ENCODE measurements at regions not wholly inside any gene's neighbourhood (a gene's known extent, or its start where the extent isn't known, plus 50 kb on each side); places are given as distances from the start of the nearest gene placed in this dataset.

- H3K4me1 Mint-ChIP-seq: peaks cover 5% of the 10 kb centered on the region; the same call in 1 of the 2 replicates
- no peak overlapping the region for H3K4me3 Mint-ChIP-seq
- peaks cover 3% of the 10 kb centered on the region; the same call in 1 of the 2 replicates for H3K36me3 Mint-ChIP-seq
- ATAC-seq (no peak), DNase-seq (ENCODE audit: low spot score) (no peak)
- TF ChIP-seq GTF2I (CRISPR knock-in tag; conservative IDR thresholded peaks at IDR 0.05) (no peak), AR (CRISPR knock-in tag; IDR thresholded peaks at IDR 0.05) (no peak), ZNF423 (CRISPR knock-in tag; IDR thresholded peaks at IDR 0.05) (no peak), OVOL2 (CRISPR knock-in tag; IDR thresholded peaks at IDR 0.05; ENCODE audit: borderline replicate concordance) (no peak), TEAD4 (CRISPR knock-in tag; IDR thresholded peaks at IDR 0.05) (no peak), SOX15 (CRISPR knock-in tag; IDR thresholded peaks at IDR 0.05) (no peak), ELF4 (CRISPR knock-in tag; IDR thresholded peaks at IDR 0.05; ENCODE audit: low read depth) (no peak), TP53 (CRISPR knock-in tag; IDR thresholded peaks at IDR 0.05) (no peak), ESRRA (CRISPR knock-in tag; IDR thresholded peaks at IDR 0.05; ENCODE audit: borderline replicate concordance) (no peak), ZNF512 (CRISPR knock-in tag; IDR thresholded peaks at IDR 0.05; ENCODE audit: borderline replicate concordance) (no peak), TEAD1 (CRISPR knock-in tag; IDR thresholded peaks at IDR 0.05) (no peak), CBFB (CRISPR knock-in tag; IDR thresholded peaks at IDR 0.05; ENCODE audit: low read depth) (no peak), GRHL2 (CRISPR knock-in tag; IDR thresholded peaks at IDR 0.05; ENCODE audit: insufficient replicate concordance, severe bottlenecking) (no peak), PRRX2 (CRISPR knock-in tag; IDR thresholded peaks at IDR 0.05) (no peak), ZNF138 (CRISPR knock-in tag; conservative IDR thresholded peaks at IDR 0.05) (no peak), ZNF317 (CRISPR knock-in tag; IDR thresholded peaks at IDR 0.05; ENCODE audit: borderline replicate concordance, low read depth) (no peak), ZNF671 (CRISPR knock-in tag; IDR thresholded peaks at IDR 0.05) (no peak)
- TF ChIP-seq, protein P1, sequence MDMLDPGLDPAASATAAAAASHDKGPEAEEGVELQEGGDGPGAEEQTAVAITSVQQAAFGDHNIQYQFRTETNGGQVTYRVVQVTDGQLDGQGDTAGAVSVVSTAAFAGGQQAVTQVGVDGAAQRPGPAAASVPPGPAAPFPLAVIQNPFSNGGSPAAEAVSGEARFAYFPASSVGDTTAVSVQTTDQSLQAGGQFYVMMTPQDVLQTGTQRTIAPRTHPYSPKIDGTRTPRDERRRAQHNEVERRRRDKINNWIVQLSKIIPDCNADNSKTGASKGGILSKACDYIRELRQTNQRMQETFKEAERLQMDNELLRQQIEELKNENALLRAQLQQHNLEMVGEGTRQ (CRISPR knock-in tag; IDR thresholded peaks at IDR 0.05): no peak
- TF ChIP-seq, protein P2, sequence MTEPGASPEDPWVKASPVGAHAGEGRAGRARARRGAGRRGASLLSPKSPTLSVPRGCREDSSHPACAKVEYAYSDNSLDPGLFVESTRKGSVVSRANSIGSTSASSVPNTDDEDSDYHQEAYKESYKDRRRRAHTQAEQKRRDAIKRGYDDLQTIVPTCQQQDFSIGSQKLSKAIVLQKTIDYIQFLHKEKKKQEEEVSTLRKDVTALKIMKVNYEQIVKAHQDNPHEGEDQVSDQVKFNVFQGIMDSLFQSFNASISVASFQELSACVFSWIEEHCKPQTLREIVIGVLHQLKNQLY (CRISPR knock-in tag; IDR thresholded peaks at IDR 0.05): no peak
- H3K27me3 Mint-ChIP-seq (ENCODE audit: low read depth): no peaks in the 10 kb centered on the region
- peaks cover 9% of the 10 kb centered on the region for H3K9me3 Mint-ChIP-seq
- CTCF ChIA-PET: no interaction called here
- H3K27ac Mint-ChIP-seq: no peak overlapping the region
- POLR2A ChIA-PET: interaction anchor here (0.5 kb wide), 1 partner anchor 66 kb away, joined by 3 read pairs; no protein-coding TSS in a partner anchor
These were observed 180.7 kb downstream of the ZNF326 start for GRCh38 chr1:90175490-90176167.

GRCh38 chr1:90174246-90174645, 179.3 kb downstream of the ZNF326 start:
- Mint-ChIP-seq H3K9me3 (peaks cover 15% of the 10 kb centered on the region), H3K27ac (no peak overlapping the region), H3K4me3 (no peak overlapping the region), H3K36me3 (peaks cover 3% of the 10 kb centered on the region; the same call in 1 of the 2 replicates), H3K4me1 (peaks cover 5% of the 10 kb centered on the region; the same call in 1 of the 2 replicates), H3K27me3 (ENCODE audit: low read depth) (no peaks in the 10 kb centered on the region)
- DNase-seq (ENCODE audit: low spot score): no peak
- CTCF ChIA-PET: no interaction called here
- POLR2A ChIA-PET: no interaction called here
- TF ChIP-seq FOXJ3 (CRISPR knock-in tag; IDR thresholded peaks at IDR 0.05; ENCODE audit: borderline replicate concordance) (no peak), ZNF121 (CRISPR knock-in tag; IDR thresholded peaks at IDR 0.05) (no peak), RELA (CRISPR knock-in tag; IDR thresholded peaks at IDR 0.05; ENCODE audit: borderline replicate concordance) (no peak), E2F1 (CRISPR knock-in tag; IDR thresholded peaks at IDR 0.05) (no peak), ETV6 (CRISPR knock-in tag; IDR thresholded peaks at IDR 0.05) (no peak), SMAD3 (CRISPR knock-in tag; IDR thresholded peaks at IDR 0.05; ENCODE audit: borderline replicate concordance) (no peak), NR1H2 (CRISPR knock-in tag; IDR thresholded peaks at IDR 0.05) (no peak), ZNF232 (CRISPR knock-in tag; IDR thresholded peaks at IDR 0.05) (no peak), ZSCAN18 (CRISPR knock-in tag; IDR thresholded peaks at IDR 0.05) (no peak), ATF1 (CRISPR knock-in tag; IDR thresholded peaks at IDR 0.05) (no peak)
- no peak for ATAC-seq

Data from WTC11 (cell line).